GM12892 (cell line): ENCODE measurements at regions not wholly inside any gene's neighbourhood (a gene's known extent, or its start where the extent isn't known, plus 50 kb on each side); places are given as distances from the start of the nearest gene placed in this dataset.

Experiments
- POLR2A ChIP-seq: IDR thresholded peaks from 2 replicates; pipeline ENCODE4 v1.6.1; 2011; ENCODE audit warnings: low read depth, low read length, control low read depth
- POLR2AphosphoS5 ChIP-seq: IDR thresholded peaks from 2 replicates; pipeline ENCODE4 v1.6.1; 2011; ENCODE audit warnings: low read depth, low read length, control low read depth

- TF ChIP-seq POLR2A (no peak), POLR2AphosphoS5 (no peak)
Measured at GRCh38 chr20:47432834-47433210, 68.9 kb upstream of the NCOA3 start.
